Activated T-helper 9 cell treated with anti-CD3 and anti-CD28 coated beads, Interleukin-2, amount 50 U/mL, for 16 hours (primary cell): ENCODE measurements at regions not wholly inside any gene's neighbourhood (a gene's known extent, or its start where the extent isn't known, plus 50 kb on each side); places are given as distances from the start of the nearest gene placed in this dataset.
"Not testable (repeated sequence)": the region's sequence is repeated elsewhere in the genome, so short reads cannot be mapped to it uniquely, and the experiment has no call there.

Experiments used
- DNase-seq: peaks from one replicate; pipeline ENCODE4 v3.0.0-alpha.2; 2020; ENCODE audit warnings: low read depth

DNA sequence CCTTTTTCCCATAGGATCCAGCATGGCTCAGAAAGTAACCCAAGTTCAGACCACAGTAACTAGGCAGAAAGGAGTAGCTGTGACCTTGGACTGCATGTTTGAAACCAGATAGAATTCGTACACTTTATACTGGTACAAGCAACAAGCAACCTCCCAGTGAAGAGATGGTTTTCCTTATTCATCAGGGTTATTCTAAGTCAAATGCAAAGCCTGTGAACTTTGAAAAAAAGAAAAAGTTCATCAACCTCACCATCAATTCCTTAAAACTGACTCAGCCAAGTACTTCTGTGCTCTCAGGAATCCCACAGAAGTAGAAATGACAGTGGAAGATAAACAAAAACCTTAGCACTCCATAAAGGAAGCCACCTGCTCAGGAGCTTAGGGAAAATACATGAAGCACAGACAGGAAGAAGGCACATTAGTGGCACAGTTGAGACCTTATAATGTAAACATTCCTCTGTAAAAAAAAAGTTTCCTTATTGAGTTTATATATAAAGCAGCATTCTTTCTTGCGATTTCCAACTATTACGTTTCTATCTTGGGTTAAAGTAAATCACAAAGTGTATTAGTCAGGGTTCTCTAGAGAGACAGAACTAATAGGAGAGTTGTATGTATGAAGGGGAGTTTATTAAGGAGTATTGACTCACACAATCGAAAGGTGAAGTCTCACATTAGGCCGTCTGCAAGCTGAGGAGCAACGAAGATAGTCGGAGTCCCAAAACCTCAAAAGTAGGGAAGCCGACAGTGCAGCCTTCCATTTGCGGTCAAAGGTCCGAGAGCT lies 398.4 kb downstream of the DAD1 start:
- no peak for DNase-seq

DNA sequence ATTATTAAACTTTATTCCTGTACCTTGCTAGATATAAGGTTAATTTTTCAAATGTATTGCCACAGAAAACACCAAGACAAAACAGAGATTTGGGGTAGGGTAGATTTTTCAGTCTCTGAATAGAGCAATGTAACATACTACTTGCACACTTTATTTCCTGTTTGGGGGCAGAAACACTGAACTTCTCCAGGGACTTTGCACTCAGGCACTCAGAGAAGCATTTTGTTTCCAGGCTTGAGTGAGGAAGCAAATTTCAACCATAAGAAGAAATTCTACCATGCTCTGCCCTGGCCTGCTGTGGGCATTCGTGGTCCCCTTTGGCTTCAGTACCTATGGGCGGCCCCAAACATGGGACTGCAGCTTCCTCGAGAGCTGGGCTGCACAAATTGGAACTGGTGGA lies 399.1 kb downstream of the DAD1 start:
- DNase-seq = no peak

DNA sequence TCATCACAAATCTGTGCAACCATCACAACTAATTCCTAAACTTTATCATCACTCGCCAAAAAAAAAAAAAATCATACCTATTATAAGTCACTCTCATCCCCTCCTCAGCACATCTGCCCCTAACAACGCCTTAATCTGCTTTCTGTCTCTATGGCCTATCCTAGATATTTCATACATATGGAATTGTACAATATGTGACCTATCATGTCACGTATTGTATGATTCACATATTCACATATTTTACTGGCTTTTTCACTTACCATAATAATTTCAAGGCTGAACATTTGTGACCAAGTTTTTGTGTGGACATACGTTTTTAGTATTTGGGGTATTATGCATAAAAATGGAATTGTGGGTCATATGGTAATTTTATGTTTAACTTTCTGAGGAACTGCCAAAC lies 400.7 kb downstream of the DAD1 start:
- DNase-seq = no peak

DNA sequence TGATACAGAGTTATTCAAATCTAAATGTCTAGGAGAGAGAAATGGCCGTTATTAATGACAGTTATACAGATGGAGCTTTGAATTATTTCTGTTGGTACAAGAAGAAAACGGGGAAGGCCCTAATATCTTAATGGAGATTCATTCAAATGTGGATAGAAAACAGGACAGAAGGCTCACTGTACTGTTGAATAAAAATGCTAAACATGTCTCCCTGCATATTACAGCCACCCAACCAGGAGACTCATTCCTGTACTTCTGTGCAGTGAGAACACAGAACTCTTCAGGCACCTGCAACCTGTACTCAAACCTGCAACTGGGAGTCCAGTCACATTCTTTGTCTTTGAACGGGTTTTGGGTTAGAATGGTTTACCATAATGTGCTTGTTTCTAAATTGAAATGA lies 403.2 kb downstream of the DAD1 start:
- DNase-seq = no peak

DNA sequence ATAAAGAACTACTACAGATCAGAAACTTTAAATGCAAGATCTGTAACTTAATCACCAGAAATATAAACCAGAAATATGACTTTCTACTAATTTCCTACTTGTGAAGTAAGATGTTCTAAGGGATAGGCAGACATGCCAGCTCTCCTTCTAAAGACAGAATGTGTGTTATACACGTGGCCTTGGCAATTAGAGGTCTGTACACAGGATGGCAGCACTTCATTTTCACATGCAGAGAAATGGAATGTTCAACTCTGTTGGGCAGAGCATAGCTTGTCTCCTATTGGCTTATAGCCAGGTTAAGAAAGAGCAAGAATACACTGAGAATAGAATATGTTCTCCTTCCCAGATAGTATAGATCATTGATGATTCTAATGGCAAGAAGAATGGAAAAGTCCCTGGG lies 403.8 kb downstream of the DAD1 start:
- DNase-seq = no peak

DNA sequence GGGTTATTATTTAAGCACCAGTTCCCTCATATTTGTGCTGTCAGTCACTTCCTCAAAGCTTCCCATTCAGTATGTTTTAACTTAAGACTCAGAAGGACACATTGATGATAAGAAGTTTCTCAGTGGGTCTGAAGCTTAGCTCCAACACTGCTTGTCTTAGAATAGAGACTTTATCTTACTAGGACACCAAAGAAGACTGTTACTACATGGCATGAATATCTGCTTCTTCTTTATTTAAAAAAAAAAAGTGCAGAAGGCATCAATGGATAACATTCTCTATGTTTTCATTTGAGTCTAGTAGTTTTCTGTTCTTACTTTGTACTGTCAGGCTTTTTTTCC lies 404.2 kb downstream of the DAD1 start:
- no peak for DNase-seq

DNA sequence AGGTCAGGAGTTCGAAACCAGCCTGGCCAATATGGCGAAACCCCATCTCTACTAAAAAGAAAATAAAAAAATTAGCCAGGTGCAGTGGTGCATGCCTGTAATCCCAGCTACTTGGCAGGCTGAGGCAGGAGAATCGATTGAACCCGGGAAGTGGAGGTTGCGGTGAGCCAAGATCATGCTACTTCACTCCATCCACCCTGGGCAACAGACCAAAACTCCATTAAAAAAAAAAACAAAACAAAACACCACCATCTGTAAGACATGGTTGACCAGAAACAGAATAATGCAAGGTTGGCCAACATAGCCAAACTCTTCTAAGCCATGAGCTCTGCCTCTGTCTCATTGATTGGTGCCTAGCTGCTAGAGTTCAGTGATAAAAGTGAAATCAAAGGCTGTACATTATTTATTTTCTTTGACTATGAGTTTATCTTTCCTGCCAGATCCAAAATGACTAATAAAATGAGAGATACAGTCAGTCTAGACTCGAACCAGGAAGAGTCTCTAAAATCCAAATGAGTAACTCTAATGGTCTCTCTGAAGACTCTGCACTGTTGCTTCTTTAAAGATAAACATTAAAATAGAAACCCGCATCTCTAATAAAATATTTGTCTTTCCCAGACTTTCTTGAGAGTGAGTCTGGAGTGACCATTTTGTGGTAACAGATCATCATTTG lies 404.7 kb downstream of the DAD1 start:
- no peak for DNase-seq

DNA sequence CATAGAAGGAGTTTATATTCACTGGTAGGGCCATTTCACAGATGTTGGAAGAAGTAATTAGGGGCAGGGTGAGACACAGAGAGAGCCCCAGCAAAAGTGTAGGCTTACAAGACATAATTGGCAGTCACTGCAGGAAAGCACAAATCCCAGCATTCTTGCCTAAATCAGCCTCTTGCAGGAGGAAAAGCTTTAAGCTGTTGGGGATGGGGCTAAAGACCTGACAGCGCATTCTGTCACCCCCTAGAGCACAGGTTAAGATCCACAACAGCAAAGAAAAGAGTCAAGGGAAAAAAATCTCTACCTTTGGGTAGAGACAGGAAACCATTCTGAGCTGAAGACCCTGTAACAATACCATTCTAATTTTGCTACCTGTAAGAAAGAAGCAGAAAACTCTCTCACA lies 409.0 kb downstream of the DAD1 start:
- DNase-seq = no peak

DNA sequence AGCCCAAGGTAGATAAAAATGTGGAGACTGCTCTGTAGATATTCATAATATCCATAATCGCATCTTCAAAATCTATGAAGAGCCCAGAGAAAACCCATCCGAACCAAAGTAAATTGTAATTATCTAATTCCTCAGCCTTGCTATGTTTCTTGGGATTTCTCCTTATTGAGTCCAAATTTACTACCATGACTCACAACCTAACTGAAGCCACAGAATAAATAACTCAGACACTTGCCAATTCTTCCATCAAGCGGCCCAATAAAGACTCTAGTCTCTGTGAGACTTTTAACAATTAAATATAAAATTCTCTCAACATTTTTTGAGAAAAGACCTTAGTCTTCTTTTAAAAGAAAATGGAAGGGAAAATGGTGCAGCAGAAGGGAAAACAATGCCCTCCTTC lies 409.8 kb downstream of the DAD1 start:
- DNase-seq = no peak

DNA sequence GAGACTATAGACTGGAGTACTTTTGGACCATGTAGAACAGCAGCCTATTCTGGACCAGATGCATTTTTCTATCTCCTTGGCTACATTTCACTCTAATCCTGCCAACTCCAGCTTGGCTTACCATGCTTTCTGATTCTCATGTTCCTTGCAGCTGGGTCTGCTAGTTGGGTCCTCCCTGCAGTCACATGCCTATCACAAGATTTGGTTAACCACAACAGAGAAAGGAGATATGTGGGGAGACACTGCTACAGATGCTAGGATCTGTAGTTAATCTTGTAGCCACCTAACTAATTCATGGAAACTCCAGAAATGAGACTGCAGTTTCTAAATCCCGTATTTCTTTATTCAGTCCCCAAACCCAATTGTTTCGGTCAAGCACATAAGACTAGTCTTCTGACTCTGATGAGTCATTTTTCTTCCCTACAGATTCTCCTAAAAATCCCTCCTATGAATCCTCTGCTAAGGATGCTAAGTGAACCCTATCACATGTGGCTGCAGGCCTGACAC lies 410.6 kb downstream of the DAD1 start:
- DNase-seq = no peak

DNA sequence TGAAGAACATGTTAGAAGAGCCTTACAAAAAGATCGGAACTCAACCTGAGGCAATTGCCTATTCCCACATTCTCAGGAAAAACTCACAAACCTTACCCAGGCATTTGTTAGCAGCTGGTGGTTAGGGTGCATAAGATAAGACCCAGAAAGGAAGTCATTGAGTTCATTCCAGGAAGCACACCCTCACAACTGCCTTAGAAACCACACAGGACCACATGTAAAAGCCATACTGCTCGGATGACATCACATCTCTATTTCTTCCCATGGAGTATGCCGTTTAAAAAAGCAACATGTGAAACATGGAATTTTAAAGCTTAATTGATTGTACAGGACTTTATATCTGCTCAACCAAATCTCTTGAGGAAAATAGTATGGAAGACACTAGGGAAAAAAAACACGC lies 411.2 kb downstream of the DAD1 start:
- DNase-seq = no peak

DNA sequence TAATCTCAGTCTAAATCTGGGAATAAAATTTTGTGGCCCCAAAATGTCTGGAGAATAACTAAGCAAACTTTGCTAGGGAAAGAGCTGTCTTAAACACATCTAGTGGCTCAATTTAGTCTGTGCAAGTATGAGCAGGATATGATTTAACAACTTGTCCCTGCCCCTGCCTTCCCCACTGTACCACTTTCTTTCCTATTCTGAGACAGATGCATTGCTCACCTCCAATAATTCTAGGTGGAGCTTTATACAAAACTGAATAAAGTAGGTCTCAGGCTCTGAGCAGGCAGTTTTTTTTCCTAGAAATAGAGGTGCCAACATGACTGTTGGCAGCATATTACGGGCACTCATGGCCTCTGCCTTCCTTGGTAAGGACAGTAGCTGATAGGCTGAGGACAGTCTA lies 412.1 kb downstream of the DAD1 start:
- no peak for DNase-seq

DNA sequence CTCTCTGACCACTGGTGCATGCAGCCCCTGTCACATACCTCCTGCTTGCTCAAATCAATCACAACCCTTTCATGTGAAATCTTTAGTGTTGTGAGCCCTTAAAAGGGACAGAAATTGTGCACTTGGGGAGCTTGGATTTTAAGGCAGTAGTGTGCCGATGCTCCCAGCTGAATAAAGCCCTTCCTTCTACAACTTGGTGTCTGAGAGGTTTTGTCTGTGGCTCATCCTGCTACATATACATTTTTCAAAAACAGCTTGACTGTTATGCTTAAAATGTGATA lies 413.8 kb downstream of the DAD1 start:
- DNase-seq = not testable (repeated sequence)

DNA sequence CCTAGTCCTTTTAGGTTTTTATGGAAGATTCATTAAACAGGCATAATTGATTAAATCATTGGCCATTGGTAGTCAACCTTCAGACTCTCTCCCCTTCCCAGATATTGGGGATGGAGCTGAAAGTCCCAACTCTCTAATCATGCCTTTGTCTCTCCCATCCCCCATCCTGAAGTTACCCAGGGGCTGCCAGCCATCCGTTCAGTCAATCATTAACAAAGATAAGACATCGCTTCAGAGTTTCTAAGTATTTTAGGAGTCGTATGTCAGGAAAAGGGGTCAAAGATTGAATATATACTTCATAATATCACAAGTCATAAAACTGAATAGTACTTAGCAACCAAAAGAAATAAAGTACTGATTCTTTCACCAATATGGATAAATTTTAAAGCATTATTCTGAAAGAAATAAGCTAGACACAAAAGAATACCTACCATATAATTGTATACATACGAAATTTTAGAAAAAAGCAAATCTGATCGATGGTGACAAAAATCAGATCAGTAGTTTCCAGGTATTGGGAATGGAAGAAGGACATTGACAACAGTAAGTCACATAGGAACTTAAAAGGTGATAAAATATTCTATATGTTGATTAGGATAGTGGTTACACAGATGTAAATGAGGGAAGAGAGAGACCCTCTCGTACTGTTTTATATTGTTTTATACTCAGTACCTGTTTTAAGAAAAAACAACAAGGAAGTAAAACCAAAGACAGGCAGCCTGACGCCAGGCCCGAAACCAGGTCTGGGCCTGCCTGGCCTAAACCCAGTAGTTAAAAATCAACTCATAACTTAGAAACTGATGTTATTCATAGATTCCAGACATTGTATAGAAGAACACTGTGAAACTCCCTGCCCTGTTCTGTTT lies 414.4 kb downstream of the DAD1 start:
- no peak for DNase-seq

DNA sequence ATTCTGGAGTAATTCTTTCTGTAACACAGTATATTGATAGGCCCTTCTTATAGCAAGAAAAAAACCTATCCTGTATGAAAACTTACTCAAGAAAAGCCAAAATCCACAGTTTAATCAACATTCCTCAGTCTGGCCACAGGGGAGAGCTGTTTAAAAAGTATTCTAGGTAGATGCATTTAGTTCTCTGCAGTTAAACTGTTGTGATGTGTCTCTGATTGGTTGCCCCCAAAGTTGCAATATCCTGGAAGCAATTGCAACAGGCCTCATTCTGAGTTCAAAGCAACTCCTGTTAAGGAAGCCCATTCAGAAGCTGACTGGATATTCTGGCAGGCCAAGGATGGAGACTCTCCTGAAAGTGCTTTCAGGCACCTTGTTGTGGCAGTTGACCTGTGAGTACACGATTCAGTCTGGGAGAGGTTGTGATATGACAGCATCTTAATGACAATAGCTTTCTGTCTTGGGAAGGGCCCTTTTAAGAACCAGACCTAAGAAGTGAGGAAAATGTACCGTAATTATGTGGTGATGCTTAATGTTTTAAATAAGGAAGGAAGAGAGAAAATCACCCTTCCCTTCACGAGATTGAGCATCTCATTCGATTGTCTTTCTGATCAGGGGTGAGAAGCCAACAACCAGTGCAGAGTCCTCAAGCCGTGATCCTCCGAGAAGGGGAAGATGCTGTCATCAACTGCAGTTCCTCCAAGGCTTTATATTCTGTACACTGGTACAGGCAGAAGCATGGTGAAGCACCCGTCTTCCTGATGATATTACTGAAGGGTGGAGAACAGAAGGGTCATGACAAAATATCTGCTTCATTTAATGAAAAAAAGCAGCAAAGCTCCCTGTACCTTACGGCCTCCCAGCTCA lies 420.7 kb downstream of the DAD1 start:
- DNase-seq = no peak

DNA sequence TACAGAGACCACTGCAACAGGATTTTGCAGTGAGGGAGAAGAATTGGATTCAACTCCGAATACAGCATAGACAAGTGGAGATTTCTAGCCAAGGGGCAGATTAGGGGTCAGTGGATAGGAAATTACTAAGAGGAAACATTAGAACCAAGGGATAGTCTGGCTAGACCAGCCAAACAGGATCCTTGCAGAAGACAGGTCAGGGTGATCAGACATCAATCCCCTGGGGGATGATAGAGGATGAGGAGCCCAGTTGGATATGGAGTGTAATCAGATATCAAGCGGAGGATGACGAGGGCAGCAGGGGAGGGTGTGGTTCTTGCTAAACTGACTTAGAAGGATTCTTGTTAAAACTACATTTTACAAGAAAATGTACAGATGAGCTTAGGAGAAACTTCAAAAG lies 424.4 kb downstream of the DAD1 start:
- DNase-seq = no peak

DNA sequence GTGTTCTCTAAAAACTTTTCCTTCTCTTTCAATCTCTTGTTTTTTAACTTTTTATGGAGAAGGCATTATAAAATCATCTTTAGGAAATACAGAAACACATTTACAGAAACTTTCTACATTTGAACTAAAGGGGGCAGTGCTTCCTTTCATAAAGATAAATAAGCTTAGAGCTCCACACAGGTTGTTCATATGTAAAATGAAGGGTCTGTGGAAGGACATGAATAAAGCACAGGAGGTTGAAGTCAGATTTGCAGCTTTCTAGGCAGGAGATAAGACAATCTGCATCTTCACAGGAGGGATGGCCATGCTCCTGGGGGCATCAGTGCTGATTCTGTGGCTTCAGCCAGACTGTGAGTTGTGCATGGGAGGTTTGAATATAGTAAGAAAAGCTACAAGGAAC lies 426.0 kb downstream of the DAD1 start:
- no peak for DNase-seq

DNA sequence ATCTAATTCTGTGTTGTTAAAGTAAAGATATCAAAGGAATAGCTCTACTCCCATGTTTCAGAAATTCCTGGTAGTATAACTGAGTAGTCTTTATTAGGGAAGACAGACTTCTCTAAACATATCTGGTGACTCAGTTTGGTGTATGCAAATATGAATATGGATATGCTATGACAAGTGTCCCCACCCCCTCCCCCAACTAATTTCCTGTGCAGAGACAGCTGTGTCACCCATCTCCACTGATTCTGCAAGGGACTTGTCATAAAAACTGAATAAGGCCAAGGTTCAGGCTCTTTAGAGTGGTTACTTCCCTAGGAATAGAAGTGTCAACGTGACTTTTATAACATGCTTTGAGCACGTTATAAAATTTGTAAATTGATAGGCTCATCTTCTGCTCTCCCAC lies 429.1 kb downstream of the DAD1 start:
- DNase-seq = no peak

DNA sequence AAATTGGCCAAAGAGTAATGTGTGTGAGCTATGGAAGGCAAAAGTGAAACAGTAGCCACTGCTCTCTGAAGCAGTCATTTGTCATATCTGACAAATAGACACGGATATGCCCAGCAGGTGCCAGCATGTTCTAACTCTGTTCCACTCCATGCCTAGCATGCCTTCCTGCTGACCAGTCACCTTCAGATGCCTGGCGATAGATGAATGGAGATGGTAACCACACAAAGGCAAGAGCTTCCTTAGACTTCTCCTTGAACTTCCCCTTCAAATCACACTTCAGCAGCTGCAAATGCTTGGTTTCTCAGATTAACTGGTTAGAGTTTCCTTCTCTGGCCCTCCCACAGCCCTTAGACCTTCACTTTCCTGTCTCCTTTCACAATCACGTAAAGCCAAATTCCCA lies 429.9 kb downstream of the DAD1 start:
- DNase-seq = no peak

DNA sequence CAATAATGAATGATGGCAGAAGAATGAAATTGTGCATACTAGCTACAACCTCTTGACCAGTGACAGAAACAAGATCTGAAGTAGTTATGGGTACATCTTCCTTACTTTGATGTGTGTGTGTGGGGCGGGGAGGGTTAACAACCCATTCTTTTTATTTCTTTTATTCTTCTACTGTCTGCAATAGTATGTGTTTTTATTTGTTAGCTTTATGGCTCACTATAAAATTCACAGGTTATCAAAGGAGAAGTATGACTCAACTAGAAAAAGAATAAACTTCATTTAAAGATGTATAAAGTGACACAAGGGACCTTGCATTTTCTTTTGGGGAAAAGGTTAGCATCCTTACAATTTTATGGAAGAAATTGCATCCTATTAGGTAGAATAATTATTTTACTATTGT lies 430.5 kb downstream of the DAD1 start:
- DNase-seq = no peak

DNA sequence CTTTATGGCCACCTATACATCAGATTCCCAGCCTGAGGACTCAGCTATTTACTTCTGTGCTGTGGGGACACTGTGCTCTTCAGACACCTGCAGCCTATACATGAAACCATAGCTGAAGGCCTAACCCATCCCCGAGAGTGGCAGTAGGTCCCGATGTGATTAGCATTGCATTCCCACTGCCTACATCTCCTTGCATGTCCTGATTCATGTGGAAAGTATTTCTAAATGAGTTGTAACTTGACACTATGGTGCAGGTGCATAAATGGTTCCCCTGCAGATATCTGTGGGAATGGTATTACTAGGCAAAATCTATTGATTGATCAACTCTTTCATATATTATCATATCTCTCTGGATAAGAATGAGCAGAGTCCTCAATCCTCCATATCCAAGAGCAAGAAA lies 433.5 kb downstream of the DAD1 start:
- DNase-seq = no peak

DNA sequence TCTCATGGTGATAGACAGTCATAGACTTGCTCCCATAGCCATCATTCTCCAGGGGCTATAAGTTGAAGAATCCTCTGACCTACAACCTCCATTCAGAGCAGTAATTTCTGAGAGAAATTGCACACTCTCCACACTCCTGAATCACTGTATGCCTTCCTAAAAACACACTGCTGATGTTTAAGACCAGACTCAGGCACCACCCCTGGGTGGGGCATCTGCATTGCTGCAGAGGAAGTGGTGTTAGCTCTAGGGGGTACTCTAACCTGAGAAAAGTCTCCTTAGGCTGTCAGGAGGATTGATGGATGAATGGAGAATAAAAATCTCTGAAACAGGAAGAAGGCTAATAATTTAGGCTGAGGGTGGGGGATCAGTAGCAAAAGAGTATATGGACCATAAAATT lies 436.1 kb downstream of the DAD1 start:
- no peak for DNase-seq
